Adrenal gland (tissue), 9 donors: ENCODE measurements at regions not wholly inside any gene's neighbourhood (a gene's known extent, or its start where the extent isn't known, plus 50 kb on each side); places are given as distances from the start of the nearest gene placed in this dataset.

ENCODE experiments used
- DNase-seq, 7 donors: peaks; one replicate each; pipeline ENCODE4 v3.0.0-alpha.2; 2019 to 2020
- H3K27ac ChIP-seq, 5 donors: fragments of 200-600 bp; sonication (generic) in 4 of 5; 1 replicate in 3 of 5; 2 replicates in 2 of 5; pipeline versions ENCODE4 v1.5.1 to v1.8.0; 2016 to 2020; ENCODE audit warnings: mild to moderate bottlenecking in 1 of 5
- H3K27me3 ChIP-seq: fragments of 200-600 bp; 2 replicates; pipeline ENCODE4 v1.8.0; 2021
- H3K36me3 ChIP-seq, 2 donors: fragments of 200-600 bp; replicated peaks in 1 of 2; 1 replicate in 1 of 2; 2 replicates in 1 of 2; pipeline versions ENCODE4 v1.5.1 to v1.8.0; 2018 to 2022
- H3K4me1 ChIP-seq, 2 donors: fragments of 200-600 bp; replicated peaks in 1 of 2; 1 replicate in 1 of 2; 2 replicates in 1 of 2; pipeline versions ENCODE4 v1.5.1 to v1.8.0; 2018 to 2021
- H3K4me3 ChIP-seq, 4 donors: fragments of 200-600 bp; sonication (generic) in 3 of 4; one replicate each; pipeline ENCODE4 v1.5.1; 2016 to 2018
- H3K9me3 ChIP-seq, 3 donors: fragments of 200-600 bp; sonication (generic) in 1 of 3; replicated peaks in 1 of 3; 1 replicate in 2 of 3; 2 replicates in 1 of 3; pipeline versions ENCODE4 v1.5.1 to v1.8.0; 2016 to 2021
- POLR2A ChIP-seq, 2 donors: fragments of 450-650 bp; IDR thresholded peaks; one replicate each; pipeline ENCODE4 v1.6.1; 2017; ENCODE audit warnings: antibody characterized with exemption in 2 of 2, mild to moderate bottlenecking in 2 of 2, moderate library complexity in 1 of 2
- WGBS, 4 donors: extraction: QIAGEN DNeasy Blood & Tissue Kit in 2 of 4; methylation state at CpG; one replicate each; pipeline versions ENCODE4 v1.1.5 to v1.1.7; 2013 to 2017; 5-methylcytosine and 5-hydroxymethylcytosine counted together
- intact Hi-C, 2 donors: fragments of 100-400 bp; cut with DNase I; formaldehyde crosslinking; loops; one replicate each; pipeline versions ENCODE4 v1.14.1 to v1.15.0; 2022 to 2023
- TF ChIP-seq, protein P1 (sequence below), 6 experiments: fragments of 450-650 bp in 4 of 6; fragments of 200-600 bp in 2 of 6; sonication (generic) in 1 of 6; IDR thresholded peaks; 1 replicate in 5 of 6; 2 replicates in 1 of 6; pipeline versions ENCODE4 v1.5.1 to v1.8.0; 2016 to 2021; ENCODE audit warnings: antibody characterized with exemption in 6 of 6, mild to moderate bottlenecking in 2 of 6, moderate library complexity in 1 of 6
- donor health status: healthy with polysubstance abuse.
- donor health status: Bipolar disorder and iron deficiency.
- donor health status: DM: yes; HTN: yes; CAD: no.
- donor health status: DM: no; HTN: no; CAD: no.
- donor health status: DM: no; HTN: no; CAD: no.

DNA sequence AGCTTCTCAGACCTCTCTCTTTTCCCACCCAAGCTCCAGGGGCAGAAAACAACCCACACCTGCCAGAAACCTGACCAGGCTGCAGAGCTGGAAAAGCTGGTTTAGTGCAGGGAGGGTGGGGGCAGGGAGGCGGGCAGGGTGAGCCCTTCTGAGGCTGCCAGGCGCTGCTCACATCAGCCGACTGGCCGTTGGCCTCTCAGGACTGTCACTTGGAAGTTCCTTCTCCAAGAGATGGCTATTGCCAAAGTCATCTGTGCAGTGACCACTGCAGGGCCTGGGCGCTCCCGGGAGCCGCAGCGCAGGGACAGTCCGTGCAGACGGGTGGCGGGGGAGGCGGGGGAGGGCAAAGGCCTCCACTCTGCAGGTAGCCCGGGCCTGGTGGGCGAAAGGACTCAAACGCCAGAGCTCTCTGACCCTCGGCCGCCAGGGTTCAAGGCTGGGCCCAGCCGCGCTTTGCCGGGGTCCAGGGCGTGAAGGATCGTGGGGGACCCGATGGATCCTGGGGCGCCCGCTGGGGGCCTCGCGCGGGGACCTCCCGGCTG, 205.0 kb upstream of the IER5L start:
- H3K27ac ChIP-seq: peak overlapping the region; percentile 76 to 98 (median 88)
- H3K4me3 ChIP-seq: peak overlapping the region in 2 of 4 donors; percentile 30 to 46
- peaks cover 12 to 19% of the 10 kb centered on the region in 2 donors for H3K4me1 ChIP-seq
- TF ChIP-seq, protein P1, sequence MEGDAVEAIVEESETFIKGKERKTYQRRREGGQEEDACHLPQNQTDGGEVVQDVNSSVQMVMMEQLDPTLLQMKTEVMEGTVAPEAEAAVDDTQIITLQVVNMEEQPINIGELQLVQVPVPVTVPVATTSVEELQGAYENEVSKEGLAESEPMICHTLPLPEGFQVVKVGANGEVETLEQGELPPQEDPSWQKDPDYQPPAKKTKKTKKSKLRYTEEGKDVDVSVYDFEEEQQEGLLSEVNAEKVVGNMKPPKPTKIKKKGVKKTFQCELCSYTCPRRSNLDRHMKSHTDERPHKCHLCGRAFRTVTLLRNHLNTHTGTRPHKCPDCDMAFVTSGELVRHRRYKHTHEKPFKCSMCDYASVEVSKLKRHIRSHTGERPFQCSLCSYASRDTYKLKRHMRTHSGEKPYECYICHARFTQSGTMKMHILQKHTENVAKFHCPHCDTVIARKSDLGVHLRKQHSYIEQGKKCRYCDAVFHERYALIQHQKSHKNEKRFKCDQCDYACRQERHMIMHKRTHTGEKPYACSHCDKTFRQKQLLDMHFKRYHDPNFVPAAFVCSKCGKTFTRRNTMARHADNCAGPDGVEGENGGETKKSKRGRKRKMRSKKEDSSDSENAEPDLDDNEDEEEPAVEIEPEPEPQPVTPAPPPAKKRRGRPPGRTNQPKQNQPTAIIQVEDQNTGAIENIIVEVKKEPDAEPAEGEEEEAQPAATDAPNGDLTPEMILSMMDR (IDR thresholded peaks at IDR 0.05): peak in 3 of 6 experiments; percentile 3 to 23 (median 15)
- TF ChIP-seq POLR2A (IDR thresholded peaks at IDR 0.05): peak; percentile 35 to 36
- H3K9me3 ChIP-seq: no peaks in the 10 kb centered on the region
- WGBS, 4 donors: 0 to 4% (median 2%) methylated on average over 6 to 29 of the region's 29 CpGs; no CpG with 5 or more reads in 1 of the 4 donors
- intact Hi-C loops: loop anchor here in 1 of 2 donors (10.0 kb wide), 1 partner anchor 232 kb away; no protein-coding TSS in a partner anchor
- no peaks in the 10 kb centered on the region for H3K27me3 ChIP-seq
- peak; percentile 70 to 90 (median 81) for DNase-seq
- no peaks in the 10 kb centered on the region for H3K36me3 ChIP-seq

DNA sequence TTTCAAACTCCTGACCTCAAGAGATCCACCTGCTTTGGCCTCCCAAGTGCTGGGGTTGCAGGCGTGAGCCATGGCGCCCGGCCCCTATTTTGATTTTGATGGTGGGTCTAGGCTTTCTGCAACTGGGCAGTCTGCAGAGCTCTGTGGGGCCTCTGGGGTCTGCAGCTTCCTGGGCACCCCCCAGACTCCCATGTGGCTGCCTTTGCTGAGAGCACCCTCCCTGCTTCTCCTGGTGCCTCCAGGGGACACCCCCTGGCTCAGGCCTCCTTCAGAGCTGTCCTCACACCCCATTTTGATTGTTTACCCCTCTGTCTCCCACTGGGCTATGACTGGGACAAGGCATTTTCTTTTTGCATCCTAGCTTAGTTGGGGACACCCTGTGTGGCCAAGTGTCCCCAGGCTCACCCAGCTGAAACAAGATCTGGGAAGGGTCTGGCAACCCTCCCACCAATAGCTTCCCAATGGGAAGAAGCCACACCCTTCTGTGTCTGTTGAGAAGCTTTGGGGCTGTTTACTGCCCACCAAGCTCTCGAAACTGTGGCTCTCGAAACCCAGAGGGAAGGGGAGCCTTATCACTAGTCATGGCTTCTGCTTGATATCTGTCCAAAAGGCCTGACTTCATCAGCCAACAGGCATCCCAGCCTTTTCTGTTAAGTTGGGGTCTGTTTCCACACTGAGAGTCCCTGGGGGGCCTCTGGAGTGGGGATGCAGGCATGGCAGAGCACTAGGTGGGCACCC, 204.4 kb upstream of the IER5L start:
- Histone ChIP-seq H3K4me1 (peaks cover 12 to 19% of the 10 kb centered on the region in 2 donors), H3K4me3 (peak overlapping the region in 1 of 4 donors; percentile 46), H3K27ac (peak overlapping the region; percentile 39 to 98 (median 88)), H3K27me3 (no peaks in the 10 kb centered on the region), H3K9me3 (no peaks in the 10 kb centered on the region), H3K36me3 (no peaks in the 10 kb centered on the region)
- 70 to 100% (median 88%) methylated on average over 3 to 5 of the region's 5 CpGs for WGBS, 4 donors
- DNase-seq: peak in 2 of 7 donors; percentile 31 to 48
- TF ChIP-seq, protein P1 (IDR thresholded peaks at IDR 0.05): no peak
- TF ChIP-seq POLR2A (IDR thresholded peaks at IDR 0.05): no peak
- intact Hi-C loops: loop anchor here in 1 of 2 donors (10.0 kb wide), 1 partner anchor 232 kb away; no protein-coding TSS in a partner anchor

DNA sequence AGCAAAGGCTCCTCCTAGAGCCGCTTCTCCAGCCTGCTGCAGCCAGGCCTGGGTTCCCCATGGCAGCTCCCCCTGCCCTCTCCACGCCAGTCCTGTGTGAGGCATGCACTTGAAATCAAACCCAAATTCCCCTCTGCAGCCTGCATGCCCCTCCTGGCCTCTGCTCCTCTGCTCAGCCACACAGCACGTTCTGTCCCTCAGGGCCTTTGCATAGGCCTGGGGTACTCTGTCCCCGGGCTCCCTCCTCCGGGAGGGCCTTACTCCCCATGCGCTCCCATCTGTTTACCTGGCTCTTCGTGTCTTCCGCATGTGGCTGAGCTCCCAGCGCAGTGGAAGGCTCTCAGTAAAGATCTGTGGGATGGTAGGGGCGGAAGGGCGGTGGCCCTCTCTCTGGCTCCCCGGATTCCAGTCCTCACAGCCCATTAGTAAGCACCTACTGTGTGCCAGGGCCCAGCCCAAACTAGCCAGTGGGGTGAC, 203.5 kb upstream of the IER5L start:
- intact Hi-C loops: loop anchor here in 1 of 2 donors (10.0 kb wide), 1 partner anchor 233 kb away; no protein-coding TSS in a partner anchor
- no peak overlapping the region for H3K27ac ChIP-seq
- H3K36me3 ChIP-seq: no peaks in the 10 kb centered on the region
- TF ChIP-seq POLR2A (IDR thresholded peaks at IDR 0.05): no peak
- TF ChIP-seq, protein P1 (IDR thresholded peaks at IDR 0.05): no peak
- H3K4me3 ChIP-seq: no peak overlapping the region
- DNase-seq: peak in 1 of 7 donors; percentile 5
- peaks cover 12 to 19% of the 10 kb centered on the region in 2 donors for H3K4me1 ChIP-seq
- H3K27me3 ChIP-seq: no peaks in the 10 kb centered on the region
- H3K9me3 ChIP-seq: no peaks in the 10 kb centered on the region
- 90 to 94% (median 93%) methylated on average over 9 to 12 of the region's 12 CpGs for WGBS, 4 donors

DNA sequence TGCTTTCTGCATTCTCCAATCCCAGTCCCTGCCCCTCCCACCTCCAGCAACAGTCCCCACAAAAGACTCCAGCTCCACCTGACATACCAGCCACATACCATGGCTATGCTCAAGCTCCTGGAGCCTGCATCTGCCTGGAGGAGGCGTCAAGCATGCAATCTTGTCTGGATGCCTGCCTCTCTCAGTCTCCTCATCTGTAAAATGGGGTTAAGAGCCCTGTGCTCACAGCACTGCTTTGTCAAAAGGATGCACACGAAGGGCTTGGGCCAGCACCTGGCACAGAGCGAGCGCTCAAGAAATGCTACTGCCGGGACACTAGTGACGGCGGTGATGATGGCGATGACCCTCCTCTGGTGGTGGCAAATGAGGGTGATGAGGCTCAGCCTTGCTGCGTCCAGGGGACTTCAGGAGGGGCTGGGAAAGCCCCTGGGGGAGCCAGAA, 202.9 kb upstream of the IER5L start:
- WGBS, 4 donors: 87 to 98% (median 94%) methylated on average over 5 to 9 of the region's 9 CpGs
- H3K27me3 ChIP-seq: no peaks in the 10 kb centered on the region
- H3K9me3 ChIP-seq: no peaks in the 10 kb centered on the region
- DNase-seq: peak in 1 of 7 donors; percentile 9
- peaks cover 12 to 19% of the 10 kb centered on the region in 2 donors for H3K4me1 ChIP-seq
- no peak overlapping the region for H3K4me3 ChIP-seq
- intact Hi-C loops: loop anchor here in 1 of 2 donors (10.0 kb wide), 1 partner anchor 234 kb away; no protein-coding TSS in a partner anchor
- H3K27ac ChIP-seq: no peak overlapping the region
- H3K36me3 ChIP-seq: no peaks in the 10 kb centered on the region
- TF ChIP-seq, protein P1 (IDR thresholded peaks at IDR 0.05): no peak
- no peak for TF ChIP-seq POLR2A (IDR thresholded peaks at IDR 0.05)
